ENCODE measurements at regions not wholly inside any gene's neighbourhood (a gene's known extent, or its start where the extent isn't known, plus 50 kb on each side); places are given as distances from the start of the nearest gene placed in this dataset.

- H3K27me3 ChIP-seq (ENCODE audit: insufficient read depth, low read length), result peaks cover 2% of the 10 kb centered on the region
- no peak overlapping the region for H3K27ac ChIP-seq (ENCODE audit: low read depth, low read length)
- no peaks in the 10 kb centered on the region for H3K4me1 Mint-ChIP-seq (ENCODE audit: low read depth, unreplicated experiment)
- no peak for TF ChIP-seq EZH2 (IDR thresholded peaks at IDR 0.05; ENCODE audit: insufficient read depth, low read length)
- TF ChIP-seq CTCF (IDR thresholded peaks at IDR 0.05; ENCODE audit: insufficient read depth, low read depth, low read length), result no peak
- no peak overlapping the region for H3K4me3 Mint-ChIP-seq (ENCODE audit: unreplicated experiment)
- H3K4me1 ChIP-seq (ENCODE audit: insufficient read depth, low read length), result no peaks in the 10 kb centered on the region
- no peaks in the 10 kb centered on the region for H3K36me3 Mint-ChIP-seq (ENCODE audit: low read depth, unreplicated experiment)
- H2AFZ ChIP-seq (ENCODE audit: low read depth, low read length), result no peak overlapping the region
- H3K27ac Mint-ChIP-seq (ENCODE audit: unreplicated experiment), result no peak overlapping the region
- no peaks in the 10 kb centered on the region for H3K9me3 Mint-ChIP-seq (ENCODE audit: unreplicated experiment)
- H3K4me3 ChIP-seq (ENCODE audit: insufficient read depth, low read depth, low read length), result no peak overlapping the region
- H3K79me2 ChIP-seq (ENCODE audit: insufficient read depth, low read length), result no peaks in the 10 kb centered on the region
- DNase-seq (ENCODE audit: low read depth) (no peak), FAIRE-seq (no peak)
- H3K27me3 Mint-ChIP-seq (ENCODE audit: low read depth, unreplicated experiment), result peaks cover 5% of the 10 kb centered on the region
- H4K20me1 ChIP-seq (ENCODE audit: insufficient read depth, low read length), result no peaks in the 10 kb centered on the region
- no peak overlapping the region for H3K4me2 ChIP-seq (ENCODE audit: low read length)
- no peaks in the 10 kb centered on the region for H3K9me3 ChIP-seq (ENCODE audit: insufficient read depth, low read depth, low read length)
- no peaks in the 10 kb centered on the region for H3K36me3 ChIP-seq (ENCODE audit: insufficient read depth, low read length)
- H3K9ac ChIP-seq (ENCODE audit: low read length), result no peak overlapping the region
Measured at GRCh38 chr3:65083240-65083639, 395.4 kb upstream of the ADAMTS9 start.

- Mint-ChIP-seq H3K36me3 (ENCODE audit: low read depth, unreplicated experiment) (no peaks in the 10 kb centered on the region), H3K4me1 (ENCODE audit: low read depth, unreplicated experiment) (no peaks in the 10 kb centered on the region), H3K27ac (ENCODE audit: unreplicated experiment) (no peak overlapping the region), H3K9me3 (ENCODE audit: unreplicated experiment) (no peaks in the 10 kb centered on the region), H3K4me3 (ENCODE audit: unreplicated experiment) (no peak overlapping the region), H3K27me3 (ENCODE audit: low read depth, unreplicated experiment) (peaks cover 3% of the 10 kb centered on the region)
- no peaks in the 10 kb centered on the region for H4K20me1 ChIP-seq (ENCODE audit: insufficient read depth, low read length)
- H3K4me2 ChIP-seq (ENCODE audit: low read length), result no peak overlapping the region
- H3K36me3 ChIP-seq (ENCODE audit: insufficient read depth, low read length), result no peaks in the 10 kb centered on the region
- H3K79me2 ChIP-seq (ENCODE audit: insufficient read depth, low read length), result no peaks in the 10 kb centered on the region
- no peak overlapping the region for H2AFZ ChIP-seq (ENCODE audit: low read depth, low read length)
- H3K27me3 ChIP-seq (ENCODE audit: insufficient read depth, low read length), result peaks cover 2% of the 10 kb centered on the region
- H3K9me3 ChIP-seq (ENCODE audit: insufficient read depth, low read depth, low read length), result no peaks in the 10 kb centered on the region
- DNase-seq (ENCODE audit: low read depth) (no peak), FAIRE-seq (no peak)
- no peak for TF ChIP-seq CTCF (IDR thresholded peaks at IDR 0.05; ENCODE audit: insufficient read depth, low read depth, low read length)
- TF ChIP-seq EZH2 (IDR thresholded peaks at IDR 0.05; ENCODE audit: insufficient read depth, low read length), result no peak
- no peaks in the 10 kb centered on the region for H3K4me1 ChIP-seq (ENCODE audit: insufficient read depth, low read length)
- H3K4me3 ChIP-seq (ENCODE audit: insufficient read depth, low read depth, low read length), result no peak overlapping the region
- H3K9ac ChIP-seq (ENCODE audit: low read length), result no peak overlapping the region
- H3K27ac ChIP-seq (ENCODE audit: low read depth, low read length), result no peak overlapping the region
Measured at GRCh38 chr3:65081536-65081935, 393.7 kb upstream of the ADAMTS9 start.

GRCh38 chr3:65080432-65080831 lies 392.6 kb upstream of the ADAMTS9 start:
- no peak for FAIRE-seq
- H3K27me3 Mint-ChIP-seq (ENCODE audit: low read depth, unreplicated experiment), result peaks cover 3% of the 10 kb centered on the region

More at GRCh38 chr3:65080432-65080831, 392.6 kb upstream of the ADAMTS9 start:
- H3K4me1 ChIP-seq (ENCODE audit: insufficient read depth, low read length), result no peaks in the 10 kb centered on the region
- no peaks in the 10 kb centered on the region for H3K36me3 Mint-ChIP-seq (ENCODE audit: low read depth, unreplicated experiment)
- no peak overlapping the region for H2AFZ ChIP-seq (ENCODE audit: low read depth, low read length)
- no peak overlapping the region for H3K4me3 ChIP-seq (ENCODE audit: insufficient read depth, low read depth, low read length)
- H3K9ac ChIP-seq (ENCODE audit: low read length), result no peak overlapping the region
- no peaks in the 10 kb centered on the region for H3K4me1 Mint-ChIP-seq (ENCODE audit: low read depth, unreplicated experiment)
- no peaks in the 10 kb centered on the region for H4K20me1 ChIP-seq (ENCODE audit: insufficient read depth, low read length)
- no peaks in the 10 kb centered on the region for H3K36me3 ChIP-seq (ENCODE audit: insufficient read depth, low read length)
- no peaks in the 10 kb centered on the region for H3K9me3 ChIP-seq (ENCODE audit: insufficient read depth, low read depth, low read length)
- TF ChIP-seq EZH2 (IDR thresholded peaks at IDR 0.05; ENCODE audit: insufficient read depth, low read length) (no peak), CTCF (IDR thresholded peaks at IDR 0.05; ENCODE audit: insufficient read depth, low read depth, low read length) (peak; percentile 11)
- no peaks in the 10 kb centered on the region for H3K79me2 ChIP-seq (ENCODE audit: insufficient read depth, low read length)
- H3K9me3 Mint-ChIP-seq (ENCODE audit: unreplicated experiment), result no peaks in the 10 kb centered on the region
- H3K4me2 ChIP-seq (ENCODE audit: low read length), result no peak overlapping the region
- H3K4me3 Mint-ChIP-seq (ENCODE audit: unreplicated experiment), result no peak overlapping the region
- H3K27ac ChIP-seq (ENCODE audit: low read depth, low read length), result no peak overlapping the region
- DNase-seq (ENCODE audit: low read depth), result no peak
- no peak overlapping the region for H3K27ac Mint-ChIP-seq (ENCODE audit: unreplicated experiment)
- H3K27me3 ChIP-seq (ENCODE audit: insufficient read depth, low read length), result peaks cover 2% of the 10 kb centered on the region
